ENCODE measurements at regions not wholly inside any gene's neighbourhood (a gene's known extent, or its start where the extent isn't known, plus 50 kb on each side); places are given as distances from the start of the nearest gene placed in this dataset. TPM values are rescaled to one million over a fixed set of nuclear protein-coding genes. Genes with fewer than 3 reads are reported as not detected.

Small RNA genes lying in the stretch of these regions (microRNA-seq; reads per million reads assigned to microRNA genes)
- gene MIR516B2 (ENCODE audit: unreplicated experiment) (not detected), gene MIR517A (ENCODE audit: unreplicated experiment) (not detected), gene MIR517B (ENCODE audit: unreplicated experiment) (not detected), gene MIR518B (ENCODE audit: unreplicated experiment) (1.9 reads per million), gene MIR518C (ENCODE audit: unreplicated experiment) (1.3 reads per million), gene MIR518E (ENCODE audit: unreplicated experiment) (not detected), gene MIR518F (ENCODE audit: unreplicated experiment) (0.95 reads per million), gene MIR519D (ENCODE audit: unreplicated experiment) (not detected), gene MIR520B (ENCODE audit: unreplicated experiment) (not detected), gene MIR520C (ENCODE audit: unreplicated experiment) (not detected), gene MIR520D (ENCODE audit: unreplicated experiment) (not detected), gene MIR520G (ENCODE audit: unreplicated experiment) (1.3 reads per million), gene MIR521-2 (ENCODE audit: unreplicated experiment) (not detected), gene MIR523 (ENCODE audit: unreplicated experiment) (not detected), gene MIR524 (ENCODE audit: unreplicated experiment) (not detected), gene MIR525 (ENCODE audit: unreplicated experiment) (not detected), gene MIR526A1 (ENCODE audit: unreplicated experiment) (not detected), gene MIR526A2 (ENCODE audit: unreplicated experiment) (not detected)

Data from Panc1 (cell line).